ENCODE measurements at regions not wholly inside any gene's neighbourhood (a gene's known extent, or its start where the extent isn't known, plus 50 kb on each side); places are given as distances from the start of the nearest gene placed in this dataset.

- DNase-seq = no peak
Measured at GRCh38 chr16:79668502-79668901, 68.0 kb upstream of the MAF start.

GRCh38 chr16:79665970-79666369 lies 65.4 kb upstream of the MAF start:
- no peak for DNase-seq

DNA sequence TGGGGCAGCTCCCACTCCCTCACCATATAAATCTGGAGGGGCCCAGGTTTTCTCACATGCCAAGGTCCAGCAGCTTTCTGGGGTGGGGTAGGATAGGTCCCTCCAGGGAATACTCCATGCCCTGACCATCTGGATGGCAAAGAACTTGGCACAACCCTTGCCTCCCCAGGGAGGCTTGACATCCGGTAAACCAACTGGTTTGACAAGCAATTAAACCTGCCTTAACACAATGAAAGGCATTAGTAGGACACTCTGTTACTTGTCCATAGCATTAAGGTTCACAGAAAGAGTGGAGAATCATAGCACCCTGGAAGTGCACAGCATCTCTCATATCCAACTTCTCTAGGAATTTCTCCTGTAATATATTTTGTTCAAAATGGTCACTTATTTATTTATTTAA lies 63.9 kb upstream of the MAF start:
- no peak for DNase-seq

GRCh38 chr16:79662669-79663313 lies 62.3 kb upstream of the MAF start:
- DNase-seq = no peak

DNA sequence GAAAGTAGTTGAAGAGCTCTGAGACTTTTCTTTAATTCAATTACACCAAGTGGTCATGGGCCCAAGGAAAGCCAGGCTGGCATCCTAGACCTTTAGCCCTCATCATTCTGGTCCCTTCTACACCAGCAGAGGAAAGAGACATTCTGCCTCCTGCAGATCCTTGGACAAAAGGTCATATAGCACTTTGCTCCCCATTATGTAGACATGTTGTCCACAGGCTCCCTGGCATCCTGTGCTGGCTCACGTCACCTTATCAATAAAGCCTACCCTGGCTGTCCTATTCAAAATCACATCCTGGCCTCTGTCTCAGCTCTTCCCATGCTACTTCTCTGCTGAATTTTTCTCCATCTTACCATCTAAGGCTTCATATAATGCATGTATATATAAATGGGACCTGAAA lies 61.6 kb upstream of the MAF start:
- no peak for DNase-seq

- DNase-seq = no peak
Measured at GRCh38 chr16:79661578-79661977, 61.0 kb upstream of the MAF start.

DNA sequence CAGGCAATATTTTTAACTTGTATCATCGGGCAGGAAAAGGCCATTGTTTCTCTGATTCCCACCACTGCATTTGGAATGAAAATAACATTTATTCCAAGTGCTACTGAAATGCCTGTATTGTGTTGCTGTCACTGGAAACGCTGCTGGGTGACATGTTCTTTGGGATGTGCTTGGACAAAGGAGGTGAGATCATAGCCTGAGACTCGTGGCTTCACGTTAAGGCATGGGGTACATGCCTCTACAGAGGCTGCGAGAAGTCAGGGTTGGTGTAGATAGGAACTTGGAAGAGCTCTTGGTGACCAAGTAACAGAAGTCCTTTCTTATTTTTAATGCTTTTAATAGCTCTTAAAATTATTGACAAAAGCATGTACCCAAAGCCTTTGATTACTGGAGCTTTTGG lies 58.8 kb upstream of the MAF start:
- DNase-seq = no peak

- DNase-seq = no peak
Measured at GRCh38 chr16:79658301-79659033, 57.9 kb upstream of the MAF start.

GRCh38 chr16:79656553-79657115 lies 56.1 kb upstream of the MAF start:
- peak; percentile 39 for DNase-seq

GRCh38 chr16:79653373-79653891 lies 52.9 kb upstream of the MAF start:
- no peak for DNase-seq

GRCh38 chr16:79651363-79651762 lies 50.8 kb upstream of the MAF start:
- no peak for DNase-seq

All from SHP77 treated with DMSO at 0.1 percent for 48 hours (cell line).